D341Med (cell line): ENCODE measurements at regions not wholly inside any gene's neighbourhood (a gene's known extent, or its start where the extent isn't known, plus 50 kb on each side); places are given as distances from the start of the nearest gene placed in this dataset.
A peak's percentile ranks its signal among the peaks of the same experiment; 100 is the strongest.

Experiments
- DNase-seq: peaks from one replicate; pipeline ENCODE4 v3.0.0; 2012; ENCODE audit warnings: low spot score

DNA sequence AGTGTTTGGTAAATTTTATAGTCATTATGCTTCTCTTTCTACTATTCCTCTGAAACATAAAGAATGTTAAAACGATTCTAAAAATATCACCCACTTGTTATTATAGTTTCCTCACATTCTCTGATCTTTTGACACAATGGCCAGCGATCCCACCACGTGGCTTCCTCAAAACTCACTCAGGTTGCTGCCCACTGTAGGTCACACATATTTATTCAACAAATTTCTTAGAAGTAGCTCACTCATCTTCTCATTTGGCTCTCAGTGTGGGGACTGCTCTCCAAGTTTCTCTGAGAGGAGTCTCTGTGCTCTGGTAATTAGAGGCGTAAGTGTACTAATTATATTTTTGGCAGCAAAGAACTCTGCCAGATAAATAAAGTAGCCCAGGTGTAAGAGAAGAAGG lies 465.4 kb downstream of the CDH11 start:
- no peak for DNase-seq

- no peak for DNase-seq
Measured at GRCh38 chr16:64654178-64654577, 467.7 kb downstream of the CDH11 start.

DNA sequence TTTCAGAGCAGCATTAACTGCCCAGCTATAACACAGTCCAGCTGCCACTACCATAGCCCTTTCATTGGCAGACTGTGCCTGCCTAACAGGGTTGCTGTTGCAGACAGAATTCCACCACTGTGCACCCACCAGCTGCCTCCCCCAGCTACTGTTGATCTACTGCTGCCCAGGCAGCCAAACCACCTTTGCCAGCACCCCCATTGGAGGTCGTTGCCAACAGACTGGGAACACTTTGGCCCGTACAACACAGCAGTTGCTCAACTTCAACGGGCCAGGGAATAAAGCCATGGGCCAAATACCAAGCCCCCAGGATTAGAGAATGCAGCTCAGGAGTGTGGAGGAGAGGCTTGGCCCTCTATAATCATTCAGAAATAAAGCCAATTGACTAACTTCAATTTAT lies 473.6 kb downstream of the CDH11 start:
- no peak for DNase-seq

GRCh38 chr16:64641343-64641742 lies 480.5 kb downstream of the CDH11 start:
- no peak for DNase-seq

DNA sequence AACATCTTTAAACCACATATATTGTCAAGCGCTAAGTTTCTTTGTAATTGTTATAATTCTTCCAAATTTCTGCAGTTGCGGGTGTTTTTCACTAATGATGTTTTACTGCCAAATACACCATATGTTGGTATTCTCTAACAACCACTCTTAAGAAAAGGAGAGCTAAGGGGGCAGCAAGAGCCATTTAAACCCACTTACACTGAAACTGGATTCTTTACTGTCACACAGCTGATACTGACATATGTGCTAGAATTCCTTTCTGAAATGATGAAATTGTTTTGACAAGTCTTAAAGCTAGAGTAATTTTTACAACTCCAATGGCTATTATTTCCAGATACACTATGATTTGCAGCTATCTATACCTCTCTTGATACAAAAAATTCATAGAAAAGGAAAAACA lies 483.1 kb downstream of the CDH11 start:
- DNase-seq, result no peak

DNA sequence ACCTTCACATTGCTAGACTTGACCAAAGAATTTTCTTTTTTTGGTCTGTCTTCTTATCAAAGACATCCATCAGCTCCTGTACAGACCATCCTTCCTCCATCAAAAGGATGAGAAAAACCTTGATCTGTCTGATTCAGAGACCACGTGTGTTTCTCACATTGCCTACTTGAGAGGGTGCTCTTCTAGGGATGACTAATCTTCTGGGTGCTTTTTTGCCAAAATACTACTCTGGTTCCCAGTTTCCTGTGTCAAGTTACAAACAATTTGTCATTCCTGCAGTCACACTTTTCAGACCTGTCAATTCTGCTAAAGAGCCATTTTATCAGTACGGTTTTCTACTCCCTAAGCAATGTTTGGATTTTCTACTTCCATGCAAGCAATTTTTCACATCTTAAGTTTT lies 492.2 kb downstream of the CDH11 start:
- DNase-seq, result no peak

DNA sequence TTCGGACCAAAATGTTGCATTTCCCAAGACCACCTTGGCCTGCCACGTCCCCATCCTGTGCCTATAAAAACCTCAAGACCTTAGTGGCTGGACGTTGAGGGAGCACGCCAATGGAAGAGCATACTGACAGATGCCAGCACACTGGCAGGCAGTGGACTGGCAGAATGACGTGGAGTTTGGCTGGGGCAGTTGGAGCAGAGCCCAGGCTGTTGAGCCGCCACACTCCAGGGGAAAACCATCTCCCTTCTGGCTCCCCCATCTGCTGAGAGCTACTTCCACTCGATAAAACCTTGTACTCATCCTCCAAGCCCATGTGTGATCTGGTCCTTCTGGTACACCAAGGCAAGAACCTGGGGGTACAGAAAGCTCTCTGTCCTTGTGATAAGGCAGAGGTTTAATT lies 494.1 kb downstream of the CDH11 start:
- peak; percentile 62 for DNase-seq

DNA sequence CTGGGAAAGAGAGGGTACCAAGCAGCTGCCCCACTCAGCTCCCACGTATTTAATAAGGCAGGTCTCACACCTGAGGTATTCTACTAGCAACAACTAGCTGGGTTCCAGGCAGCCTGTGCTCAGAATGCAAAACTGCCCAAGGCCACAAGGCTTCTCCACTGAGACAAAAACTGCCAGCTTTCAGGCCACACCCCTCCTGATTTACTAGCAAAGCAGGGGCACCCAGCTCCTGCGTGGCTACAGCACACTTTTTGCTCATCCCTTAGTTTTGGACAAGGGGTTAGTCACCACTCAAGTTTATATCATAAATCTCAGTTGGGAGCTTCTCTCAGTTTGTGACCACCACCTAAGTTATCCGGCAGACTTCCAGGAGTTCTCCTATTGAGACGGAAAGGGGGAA lies 494.6 kb downstream of the CDH11 start:
- DNase-seq, result peak; percentile 48

GRCh38 chr16:64626776-64627175 lies 495.1 kb downstream of the CDH11 start:
- DNase-seq, result peak; percentile 73

DNA sequence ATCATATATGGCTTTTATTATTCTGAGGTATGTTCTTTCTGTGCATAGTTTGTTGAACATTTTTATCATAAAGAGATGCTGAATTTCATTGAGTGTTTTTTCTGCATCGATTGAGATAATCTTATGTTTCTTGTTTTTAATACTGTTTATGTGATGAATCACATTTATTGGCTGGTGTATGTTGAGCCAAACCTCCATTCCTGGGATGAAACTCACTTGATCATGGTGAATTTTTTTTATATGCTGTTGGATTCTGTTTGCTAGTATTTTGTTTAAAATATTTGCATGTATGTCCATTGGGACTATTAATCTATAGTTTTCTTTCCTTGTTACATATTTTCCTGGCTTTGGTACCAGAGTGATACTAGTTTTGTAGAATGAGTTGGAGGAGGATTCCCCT lies 500.2 kb downstream of the CDH11 start:
- no peak for DNase-seq

DNA sequence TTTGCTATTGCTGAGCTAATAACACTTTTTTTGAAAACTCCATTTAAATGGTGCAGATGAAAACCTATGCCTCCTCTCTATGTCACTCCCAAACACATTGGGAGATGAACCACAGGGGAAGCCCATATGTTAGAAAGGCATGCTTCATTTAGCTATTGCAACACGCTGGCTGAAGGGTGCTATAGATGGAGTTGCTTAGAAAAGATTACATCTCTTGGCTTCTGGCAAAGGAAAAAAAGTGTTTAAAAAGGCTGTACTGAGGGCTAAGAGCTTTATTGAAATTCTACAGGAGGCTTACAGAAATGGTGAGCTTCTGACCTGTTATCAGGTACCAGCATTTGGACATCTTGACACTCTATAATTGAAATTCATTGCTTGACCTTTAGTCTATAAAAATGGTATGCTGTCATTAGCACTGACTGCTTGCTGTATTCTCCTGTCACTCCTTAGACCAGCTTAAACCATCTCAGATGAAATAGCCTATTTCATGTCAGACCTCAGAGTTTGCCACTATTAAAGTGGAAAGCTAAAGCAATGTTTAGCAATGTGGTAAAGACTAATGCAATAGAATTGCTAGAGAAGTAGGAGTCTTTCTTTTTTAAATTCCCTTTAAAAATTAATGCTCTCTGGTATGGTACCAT lies 503.9 kb downstream of the CDH11 start:
- DNase-seq, result no peak

- DNase-seq, result peak; percentile 81
Measured at GRCh38 chr16:64615630-64616280, 506.1 kb downstream of the CDH11 start.

DNA sequence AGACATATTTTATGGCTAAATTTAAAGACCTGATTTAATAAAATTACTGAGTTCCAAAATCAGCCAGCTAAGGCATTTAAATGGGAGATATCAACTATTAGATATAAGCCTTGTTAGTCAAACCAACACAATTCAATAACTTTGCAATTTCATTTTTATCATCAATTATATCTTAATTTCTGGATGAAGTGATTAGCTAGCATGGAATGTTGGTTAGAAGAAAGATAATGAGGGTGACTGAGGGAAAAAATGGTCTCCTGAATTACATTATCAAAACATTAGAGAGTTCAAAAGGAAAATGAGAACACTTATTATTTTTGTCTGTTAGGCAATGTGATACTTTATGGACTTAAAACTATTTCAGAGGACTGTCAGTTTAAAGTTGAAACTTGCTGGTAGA lies 525.7 kb downstream of the CDH11 start:
- DNase-seq, result no peak

- no peak for DNase-seq
Measured at GRCh38 chr16:64590513-64590912, 531.4 kb downstream of the CDH11 start.

DNA sequence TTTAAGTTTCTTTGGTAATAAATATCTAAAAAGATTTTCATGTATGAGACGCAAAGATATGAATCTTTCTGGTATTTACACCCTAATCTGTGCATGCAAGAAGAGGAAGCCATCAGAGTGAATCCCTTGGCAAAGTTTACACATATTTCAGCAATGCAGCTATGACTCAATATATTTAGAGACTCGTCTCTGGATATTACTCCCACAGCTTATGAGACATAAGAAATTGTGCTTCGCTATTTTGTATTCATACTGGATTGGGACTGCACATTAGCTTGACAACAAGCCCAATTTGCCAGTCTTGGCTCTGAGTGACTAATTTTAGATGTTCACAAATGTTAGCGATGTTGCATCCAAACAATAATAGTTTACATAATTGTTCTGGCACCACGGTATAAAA lies 532.0 kb downstream of the CDH11 start:
- DNase-seq, result no peak

- DNase-seq, result peak; percentile 18
Measured at GRCh38 chr16:64586781-64587180, 535.1 kb downstream of the CDH11 start.

- DNase-seq, result no peak
Measured at GRCh38 chr16:64585367-64585766, 536.5 kb downstream of the CDH11 start.

DNA sequence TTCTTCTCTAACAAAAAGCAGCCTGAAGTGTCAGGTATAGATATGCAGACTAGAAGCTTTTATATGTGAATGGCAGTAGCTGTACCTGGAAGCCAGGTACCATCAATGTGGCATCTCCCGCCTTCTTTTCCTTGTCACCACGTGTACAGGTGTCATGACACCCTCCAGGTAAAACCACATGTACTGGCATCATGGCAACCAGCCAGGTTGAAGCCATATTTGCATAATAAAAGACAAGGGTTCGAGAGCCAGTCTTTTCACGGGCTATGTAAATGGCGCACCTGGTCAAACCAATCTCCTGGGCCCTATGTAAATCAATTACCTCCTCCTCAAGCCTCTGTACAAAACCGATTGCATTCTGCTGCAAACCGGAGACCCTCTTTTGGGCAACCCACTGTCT lies 541.3 kb downstream of the CDH11 start:
- DNase-seq, result no peak

DNA sequence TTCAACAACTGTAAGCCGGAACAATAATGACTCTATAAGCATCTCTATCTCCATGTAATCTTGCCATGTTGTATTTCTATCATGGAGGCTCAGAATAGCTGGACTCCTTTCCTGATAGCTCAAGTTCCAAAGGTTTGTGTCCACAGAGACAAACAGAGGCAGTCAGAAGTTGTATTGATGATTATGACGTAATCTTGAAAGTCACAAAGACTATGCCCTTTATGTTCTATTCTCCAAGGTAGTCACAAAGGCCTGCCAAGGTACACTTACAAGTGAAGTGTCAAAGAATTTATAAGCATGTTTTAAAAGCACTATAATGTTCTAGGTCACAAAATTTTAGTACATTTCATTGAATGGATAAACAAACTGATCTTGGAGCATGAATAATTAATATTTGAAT lies 542.2 kb downstream of the CDH11 start:
- no peak for DNase-seq

DNA sequence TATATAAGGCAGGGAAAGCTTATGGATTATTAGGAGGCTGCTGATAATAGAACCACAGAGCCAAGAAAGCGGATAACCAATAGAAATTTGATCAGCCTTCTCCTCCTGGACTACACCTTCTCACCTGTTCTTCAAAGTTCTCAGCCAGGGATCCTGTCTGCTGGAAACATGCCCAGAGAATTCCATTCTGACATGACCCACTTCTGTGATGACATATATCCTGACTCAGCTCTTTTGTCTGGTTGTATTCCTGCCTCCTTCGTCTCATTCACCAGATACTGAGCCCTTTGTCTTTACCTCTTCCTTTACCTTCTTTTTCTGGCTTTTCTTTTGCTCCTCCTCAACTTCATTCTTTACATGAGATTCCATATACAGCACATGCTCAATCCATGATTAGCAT lies 576.1 kb downstream of the CDH11 start:
- DNase-seq, result no peak

DNA sequence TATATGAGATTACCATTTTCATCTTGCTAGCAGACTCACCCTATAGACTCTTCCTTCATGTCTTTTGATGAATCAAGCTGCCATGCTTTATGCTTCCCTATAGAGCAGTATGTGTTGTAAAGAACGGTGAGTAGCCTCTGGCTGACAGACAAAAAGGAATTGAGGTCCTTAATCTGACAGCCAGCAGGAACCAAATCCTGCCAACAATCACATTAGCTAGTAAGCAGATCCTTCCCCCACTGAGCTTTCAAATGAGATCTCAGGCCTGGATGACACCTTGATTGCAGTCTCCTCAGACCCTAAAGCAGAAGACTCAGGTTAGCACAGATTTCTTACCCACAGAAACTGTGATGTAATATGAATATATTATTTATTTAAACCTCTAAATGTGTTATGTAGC lies 577.0 kb downstream of the CDH11 start:
- no peak for DNase-seq

- DNase-seq, result no peak
Measured at GRCh38 chr16:64543441-64543840, 578.4 kb downstream of the CDH11 start.

GRCh38 chr16:64543031-64543430 lies 578.8 kb downstream of the CDH11 start:
- DNase-seq, result no peak

GRCh38 chr16:64542152-64542551 lies 579.7 kb downstream of the CDH11 start:
- DNase-seq, result no peak
